Keratinocyte (primary cell): ENCODE measurements at regions not wholly inside any gene's neighbourhood (a gene's known extent, or its start where the extent isn't known, plus 50 kb on each side); places are given as distances from the start of the nearest gene placed in this dataset.

ENCODE experiments used
- DNase-seq: peaks from one replicate; pipeline ENCODE4 v3.0.0-alpha.2; 2011; ENCODE audit warnings: low read depth, missing footprints, low spot score
- FAIRE-seq: peaks from 2 replicates; lab custom pipeline; 2011; peaks lifted over from hg19 to GRCh38; lab: Jason Lieb, UNC
- H2AFZ ChIP-seq: 2 replicates; pipeline ENCODE4 v1.6.0; 2012; ENCODE audit warnings: low read length, control low read depth, inconsistent platforms; ENCODE audit not compliant: control insufficient read depth
- H3K27ac ChIP-seq: 2 replicates; pipeline ENCODE4 v1.5.1; 2011; ENCODE audit warnings: low read length; ENCODE audit not compliant: control insufficient read depth, insufficient read depth
- H3K27me3 ChIP-seq: 3 replicates; pipeline ENCODE4 v1.6.0; 2011; ENCODE audit warnings: low read length; ENCODE audit not compliant: control insufficient read depth, insufficient read depth; ENCODE audit errors: extremely low read depth
- H3K36me3 ChIP-seq, 2 experiments: 2 replicates in 1 of 2; 3 replicates in 1 of 2; pipeline ENCODE4 v1.5.1; 2011; ENCODE audit warnings: low read length in 2 of 2, mild to moderate bottlenecking in 1 of 2; ENCODE audit not compliant: control insufficient read depth in 2 of 2, insufficient read depth in 2 of 2; ENCODE audit errors: extremely low read depth in 1 of 2
- H3K4me1 ChIP-seq: 3 replicates; pipeline ENCODE4 v1.5.1; 2011; ENCODE audit warnings: low read length; ENCODE audit not compliant: control insufficient read depth, insufficient read depth; ENCODE audit errors: extremely low read depth
- H3K4me2 ChIP-seq: 3 replicates; pipeline ENCODE4 v1.6.0; 2011; ENCODE audit warnings: low read depth, low read length; ENCODE audit not compliant: control insufficient read depth, insufficient read depth; ENCODE audit errors: extremely low read depth
- H3K4me3 ChIP-seq, 3 experiments: fragments of 200-600 bp in 1 of 3; sonication (generic) in 1 of 3; 2 replicates in 2 of 3; 3 replicates in 1 of 3; pipeline ENCODE4 v1.5.1; 2011 to 2016; ENCODE audit warnings: low read length in 3 of 3, mild to moderate bottlenecking in 3 of 3, control low read depth in 2 of 3, inconsistent platforms in 1 of 3, low read depth in 1 of 3, mixed read lengths in 1 of 3, mixed run types in 1 of 3, moderate library complexity in 1 of 3; ENCODE audit not compliant: control insufficient read depth in 2 of 3, insufficient read depth in 2 of 3; ENCODE audit errors: extremely low read depth in 1 of 3
- H3K79me2 ChIP-seq: 2 replicates; pipeline ENCODE4 v1.6.0; 2012; ENCODE audit warnings: low read length; ENCODE audit not compliant: control insufficient read depth, insufficient read depth
- H3K9ac ChIP-seq: 3 replicates; pipeline ENCODE4 v1.6.0; 2011; ENCODE audit warnings: low read length; ENCODE audit not compliant: control insufficient read depth, insufficient read depth; ENCODE audit errors: extremely low read depth
- H3K9me1 ChIP-seq: 3 replicates; pipeline ENCODE4 v1.6.0; 2011; ENCODE audit warnings: low read length; ENCODE audit not compliant: control insufficient read depth, insufficient read depth; ENCODE audit errors: extremely low read depth
- H3K9me3 ChIP-seq: 2 replicates; pipeline ENCODE4 v1.5.1; 2012; ENCODE audit warnings: low read depth, low read length; ENCODE audit not compliant: control insufficient read depth
- H4K20me1 ChIP-seq: 3 replicates; pipeline ENCODE4 v1.6.0; 2011; ENCODE audit warnings: low read length; ENCODE audit not compliant: control insufficient read depth, insufficient read depth; ENCODE audit errors: extremely low read depth
- CTCF ChIP-seq, 3 experiments: IDR thresholded peaks in 1 of 3; conservative IDR thresholded peaks in 1 of 3; optimal IDR thresholded peaks in 1 of 3; 2 replicates in 2 of 3; 3 replicates in 1 of 3; pipeline versions ENCODE3 to v1.5.1; 2011; ENCODE audit warnings: low read length in 3 of 3, mild to moderate bottlenecking in 3 of 3, moderate library complexity in 2 of 3, control low read depth in 1 of 3, inconsistent platforms in 1 of 3; ENCODE audit not compliant: insufficient read depth in 2 of 3; ENCODE audit errors: extremely low read depth in 1 of 3
- EZH2 ChIP-seq: IDR thresholded peaks from one replicate; pipeline ENCODE4 v1.6.1; 2012; ENCODE audit warnings: inconsistent platforms, mild to moderate bottlenecking, low read length, moderate library complexity
- dilution Hi-C: fragments of 300-500 bp; cut with MboI; formaldehyde crosslinking; loops from one replicate; pipeline ENCODE4 v1.7.0; 2020; ENCODE audit warnings: low sequenced_read_pairs; ENCODE audit not compliant: extremely low pct_ligation_motif_present

- H3K27ac ChIP-seq: no peak overlapping the region
- no peak overlapping the region for H3K4me3 ChIP-seq
- no peak overlapping the region for H2AFZ ChIP-seq
- no peak overlapping the region for H3K9ac ChIP-seq
- FAIRE-seq (no peak), DNase-seq (no peak)
- no peaks in the 10 kb centered on the region for H3K9me1 ChIP-seq
- dilution Hi-C loops: no loop called here
- H3K9me3 ChIP-seq: no peaks in the 10 kb centered on the region
- H3K4me2 ChIP-seq: no peak overlapping the region
- peaks cover 49% of the 10 kb centered on the region for H3K27me3 ChIP-seq
- no peaks in the 10 kb centered on the region for H3K79me2 ChIP-seq
- TF ChIP-seq CTCF (optimal IDR thresholded peaks at IDR 0.05 in 1 of 3, IDR thresholded peaks at IDR 0.05 in 1 of 3, conservative IDR thresholded peaks at IDR 0.05 in 1 of 3; ENCODE audit: extremely low read depth in 1 of 3, insufficient read depth in 2 of 3, low read length in 3 of 3): no peak
- H3K4me1 ChIP-seq: no peaks in the 10 kb centered on the region
- no peaks in the 10 kb centered on the region for H3K36me3 ChIP-seq
- no peaks in the 10 kb centered on the region for H4K20me1 ChIP-seq
Observed at GRCh38 chr9:134545215-134545542, 96.4 kb upstream of the COL5A1 start.

- TF ChIP-seq EZH2 (no peak), CTCF (optimal IDR thresholded peaks at IDR 0.05 in 1 of 3, IDR thresholded peaks at IDR 0.05 in 1 of 3, conservative IDR thresholded peaks at IDR 0.05 in 1 of 3; ENCODE audit: extremely low read depth in 1 of 3, insufficient read depth in 2 of 3, low read length in 3 of 3) (no peak)
- no peaks in the 10 kb centered on the region for H3K79me2 ChIP-seq
- H3K27me3 ChIP-seq: peaks cover 46% of the 10 kb centered on the region
- H3K36me3 ChIP-seq: no peaks in the 10 kb centered on the region
- dilution Hi-C loops: no loop called here
- no peaks in the 10 kb centered on the region for H3K9me1 ChIP-seq
- H3K9me3 ChIP-seq: no peaks in the 10 kb centered on the region
- no peak for FAIRE-seq
- no peaks in the 10 kb centered on the region for H3K4me1 ChIP-seq
- H4K20me1 ChIP-seq: no peaks in the 10 kb centered on the region
- no peak for DNase-seq
- H3K9ac ChIP-seq: no peak overlapping the region
- H3K4me2 ChIP-seq: no peak overlapping the region
- H2AFZ ChIP-seq: no peak overlapping the region
- H3K4me3 ChIP-seq: no peak overlapping the region
- no peak overlapping the region for H3K27ac ChIP-seq
Observed at GRCh38 chr9:134545543-134546245, 95.9 kb upstream of the COL5A1 start.
